NB4 (cell line): ENCODE measurements at regions not wholly inside any gene's neighbourhood (a gene's known extent, or its start where the extent isn't known, plus 50 kb on each side); places are given as distances from the start of the nearest gene placed in this dataset.

Experiments
- MYC ChIP-seq: IDR thresholded peaks from 2 replicates; pipeline ENCODE4 v1.6.1; 2011; ENCODE audit warnings: low read depth, low read length
- POLR2A ChIP-seq: IDR thresholded peaks from 2 replicates; pipeline ENCODE4 v1.6.1; 2011; ENCODE audit warnings: mild to moderate bottlenecking; ENCODE audit not compliant: insufficient read length; ENCODE audit errors: extremely low read depth
- TF ChIP-seq, protein P1 (sequence below): IDR thresholded peaks from one replicate; pipeline ENCODE4 v1.5.1; 2012; ENCODE audit warnings: low read depth, low read length

- TF ChIP-seq, protein P1, sequence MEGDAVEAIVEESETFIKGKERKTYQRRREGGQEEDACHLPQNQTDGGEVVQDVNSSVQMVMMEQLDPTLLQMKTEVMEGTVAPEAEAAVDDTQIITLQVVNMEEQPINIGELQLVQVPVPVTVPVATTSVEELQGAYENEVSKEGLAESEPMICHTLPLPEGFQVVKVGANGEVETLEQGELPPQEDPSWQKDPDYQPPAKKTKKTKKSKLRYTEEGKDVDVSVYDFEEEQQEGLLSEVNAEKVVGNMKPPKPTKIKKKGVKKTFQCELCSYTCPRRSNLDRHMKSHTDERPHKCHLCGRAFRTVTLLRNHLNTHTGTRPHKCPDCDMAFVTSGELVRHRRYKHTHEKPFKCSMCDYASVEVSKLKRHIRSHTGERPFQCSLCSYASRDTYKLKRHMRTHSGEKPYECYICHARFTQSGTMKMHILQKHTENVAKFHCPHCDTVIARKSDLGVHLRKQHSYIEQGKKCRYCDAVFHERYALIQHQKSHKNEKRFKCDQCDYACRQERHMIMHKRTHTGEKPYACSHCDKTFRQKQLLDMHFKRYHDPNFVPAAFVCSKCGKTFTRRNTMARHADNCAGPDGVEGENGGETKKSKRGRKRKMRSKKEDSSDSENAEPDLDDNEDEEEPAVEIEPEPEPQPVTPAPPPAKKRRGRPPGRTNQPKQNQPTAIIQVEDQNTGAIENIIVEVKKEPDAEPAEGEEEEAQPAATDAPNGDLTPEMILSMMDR = no peak
- TF ChIP-seq POLR2A (no peak), MYC (no peak)
Measured at GRCh38 chr10:23834091-23834490, 374.8 kb upstream of the KIAA1217 start.
